ENCODE measurements at regions not wholly inside any gene's neighbourhood (a gene's known extent, or its start where the extent isn't known, plus 50 kb on each side); places are given as distances from the start of the nearest gene placed in this dataset.
"Not testable (repeated sequence)": the region's sequence is repeated elsewhere in the genome, so short reads cannot be mapped to it uniquely, and the experiment has no call there.

DNA sequence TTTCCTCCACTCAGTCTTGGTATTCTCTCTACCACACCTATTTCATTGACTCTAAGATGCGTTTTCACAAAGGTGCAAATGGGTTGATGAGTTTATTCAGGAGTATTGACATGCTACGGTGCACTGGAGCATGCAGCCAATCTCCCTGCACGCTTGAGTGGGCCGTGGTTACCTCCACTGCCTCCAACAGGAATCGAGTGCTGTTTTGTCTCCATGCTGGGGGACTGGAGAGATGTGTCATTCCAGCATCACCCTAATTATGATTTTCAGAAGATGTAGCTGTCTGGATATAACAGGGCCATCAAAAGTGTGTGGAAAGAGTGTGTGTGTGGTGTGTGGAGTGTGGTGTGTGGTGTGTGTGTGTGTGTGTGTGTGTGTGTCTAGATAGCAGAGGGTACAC is 351.6 kb upstream of the ZFHX3 start:
- Histone ChIP-seq H3K9ac (no peak overlapping the region), H3K9me3 (ENCODE audit: control insufficient read depth, low read length) (no peaks in the 10 kb centered on the region), H3K4me1 (no peaks in the 10 kb centered on the region), H3K79me2 (no peaks in the 10 kb centered on the region), H3K36me3 (ENCODE audit: control insufficient read depth, insufficient read depth, low read length) (no peaks in the 10 kb centered on the region), H3K4me2 (ENCODE audit: low read length) (no peak overlapping the region), H3K27ac (no peak overlapping the region), H3K4me3 (ENCODE audit: low read depth, low read length) (no peak overlapping the region), H2AFZ (no peak overlapping the region), H3K27me3 (ENCODE audit: control insufficient read depth, insufficient read depth, low read length) (no peaks in the 10 kb centered on the region)
- TF ChIP-seq, protein P1, sequence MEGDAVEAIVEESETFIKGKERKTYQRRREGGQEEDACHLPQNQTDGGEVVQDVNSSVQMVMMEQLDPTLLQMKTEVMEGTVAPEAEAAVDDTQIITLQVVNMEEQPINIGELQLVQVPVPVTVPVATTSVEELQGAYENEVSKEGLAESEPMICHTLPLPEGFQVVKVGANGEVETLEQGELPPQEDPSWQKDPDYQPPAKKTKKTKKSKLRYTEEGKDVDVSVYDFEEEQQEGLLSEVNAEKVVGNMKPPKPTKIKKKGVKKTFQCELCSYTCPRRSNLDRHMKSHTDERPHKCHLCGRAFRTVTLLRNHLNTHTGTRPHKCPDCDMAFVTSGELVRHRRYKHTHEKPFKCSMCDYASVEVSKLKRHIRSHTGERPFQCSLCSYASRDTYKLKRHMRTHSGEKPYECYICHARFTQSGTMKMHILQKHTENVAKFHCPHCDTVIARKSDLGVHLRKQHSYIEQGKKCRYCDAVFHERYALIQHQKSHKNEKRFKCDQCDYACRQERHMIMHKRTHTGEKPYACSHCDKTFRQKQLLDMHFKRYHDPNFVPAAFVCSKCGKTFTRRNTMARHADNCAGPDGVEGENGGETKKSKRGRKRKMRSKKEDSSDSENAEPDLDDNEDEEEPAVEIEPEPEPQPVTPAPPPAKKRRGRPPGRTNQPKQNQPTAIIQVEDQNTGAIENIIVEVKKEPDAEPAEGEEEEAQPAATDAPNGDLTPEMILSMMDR (IDR thresholded peaks at IDR 0.05), result no peak

DNA sequence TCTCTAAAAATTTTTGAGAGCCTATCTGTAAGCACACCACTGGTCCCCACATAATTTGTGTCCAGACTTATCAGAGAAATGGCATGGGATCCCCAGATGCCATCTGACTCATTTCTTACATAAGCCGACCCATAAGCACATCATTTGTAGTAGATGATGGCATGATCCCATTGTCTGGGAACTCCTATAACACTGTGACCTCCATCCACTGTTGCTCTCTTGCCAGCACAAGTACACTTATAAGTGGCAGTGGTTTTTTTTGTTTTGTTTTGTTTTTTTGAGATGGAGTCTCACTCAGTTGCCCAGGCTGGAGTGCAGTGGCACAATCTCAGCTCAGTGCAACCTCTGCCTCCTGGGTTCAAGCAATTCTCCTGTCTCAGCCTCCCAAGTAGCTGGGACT is 350.7 kb upstream of the ZFHX3 start:
- H3K4me2 ChIP-seq (ENCODE audit: low read length); H3K27me3 ChIP-seq (ENCODE audit: control insufficient read depth, insufficient read depth, low read length); H3K9ac ChIP-seq; H3K79me2 ChIP-seq; H3K4me1 ChIP-seq; H3K27ac ChIP-seq; H3K4me3 ChIP-seq (ENCODE audit: low read depth, low read length); H3K9me3 ChIP-seq (ENCODE audit: control insufficient read depth, low read length); H3K36me3 ChIP-seq (ENCODE audit: control insufficient read depth, insufficient read depth, low read length); H2AFZ ChIP-seq: not testable (repeated sequence)

DNA sequence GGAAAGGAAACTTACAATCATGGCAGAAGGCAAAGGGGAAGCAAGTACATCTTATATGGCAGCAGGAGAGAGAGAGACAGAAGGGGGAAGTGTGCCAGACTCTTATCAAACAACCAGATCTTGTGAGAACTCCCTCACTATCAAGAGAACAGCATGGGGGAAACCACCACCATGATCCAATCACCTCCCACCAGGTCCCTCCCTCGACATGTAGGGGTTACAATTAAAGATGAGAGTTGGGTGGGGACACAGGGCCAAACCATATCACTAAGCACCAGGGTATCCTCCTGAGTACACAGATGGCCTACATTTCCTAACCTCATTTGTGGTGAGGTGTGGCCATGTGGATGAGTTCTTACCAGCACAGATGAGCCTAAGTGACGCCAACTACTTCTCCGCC is 348.6 kb upstream of the ZFHX3 start:
- H3K4me2 ChIP-seq (ENCODE audit: low read length), result no peak overlapping the region
- no peaks in the 10 kb centered on the region for H3K4me1 ChIP-seq
- no peak overlapping the region for H3K4me3 ChIP-seq (ENCODE audit: low read depth, low read length)
- no peak overlapping the region for H2AFZ ChIP-seq
- no peak overlapping the region for H3K27ac ChIP-seq
- H3K9ac ChIP-seq, result no peak overlapping the region
- TF ChIP-seq, protein P1 (IDR thresholded peaks at IDR 0.05), result no peak
- H3K79me2 ChIP-seq, result no peaks in the 10 kb centered on the region
- H3K9me3 ChIP-seq (ENCODE audit: control insufficient read depth, low read length), result no peaks in the 10 kb centered on the region
- H3K36me3 ChIP-seq (ENCODE audit: control insufficient read depth, insufficient read depth, low read length), result no peaks in the 10 kb centered on the region
- H3K27me3 ChIP-seq (ENCODE audit: control insufficient read depth, insufficient read depth, low read length), result no peaks in the 10 kb centered on the region

DNA sequence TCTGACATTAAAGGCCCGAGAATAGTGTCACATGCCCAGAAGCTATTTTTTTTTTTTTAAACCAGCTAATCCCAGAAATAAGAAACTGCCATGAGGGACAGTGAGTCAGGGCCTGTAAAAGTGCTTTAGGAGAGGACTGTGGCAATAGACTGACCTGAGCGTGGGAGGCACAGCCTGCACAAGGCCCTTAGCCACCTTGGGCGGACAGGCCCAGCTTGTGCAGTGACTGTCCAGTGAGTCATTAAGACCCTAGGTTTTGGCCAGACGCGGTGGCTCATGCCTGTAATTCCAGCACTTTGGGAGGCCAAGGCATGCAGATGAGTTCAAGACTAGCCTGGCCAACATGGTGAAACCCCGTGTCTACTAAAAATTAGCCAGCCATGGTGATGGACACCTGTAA is 343.0 kb upstream of the ZFHX3 start:
- TF ChIP-seq, protein P1 (IDR thresholded peaks at IDR 0.05), result no peak
- Histone ChIP-seq H3K9ac (no peak overlapping the region), H3K4me3 (ENCODE audit: low read depth, low read length) (no peak overlapping the region), H3K79me2 (no peaks in the 10 kb centered on the region), H3K36me3 (ENCODE audit: control insufficient read depth, insufficient read depth, low read length) (no peaks in the 10 kb centered on the region), H3K27me3 (ENCODE audit: control insufficient read depth, insufficient read depth, low read length) (no peaks in the 10 kb centered on the region), H3K27ac (no peak overlapping the region), H3K4me1 (no peaks in the 10 kb centered on the region), H3K4me2 (ENCODE audit: low read length) (no peak overlapping the region), H2AFZ (no peak overlapping the region), H3K9me3 (ENCODE audit: control insufficient read depth, low read length) (no peaks in the 10 kb centered on the region)

DNA sequence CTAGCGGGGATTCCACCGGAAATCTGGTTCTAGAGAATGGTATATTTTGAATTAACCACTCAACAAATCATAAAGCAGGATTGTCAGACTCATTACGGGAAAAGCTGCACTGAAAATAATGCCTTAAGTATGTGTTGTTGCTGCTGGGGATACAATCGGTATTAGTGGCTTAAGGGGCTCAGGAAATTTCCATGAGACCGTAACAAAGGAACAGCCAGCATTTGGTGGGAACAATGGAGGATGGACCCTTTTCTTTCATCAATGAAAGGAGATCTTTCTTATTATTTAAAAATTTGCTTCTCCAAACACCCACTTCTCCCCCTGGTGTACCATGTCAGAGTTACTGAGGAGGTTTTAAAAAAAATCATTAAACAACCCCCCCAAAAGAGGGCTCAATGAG is 342.6 kb upstream of the ZFHX3 start:
- Histone ChIP-seq H3K27me3 (ENCODE audit: control insufficient read depth, insufficient read depth, low read length) (no peaks in the 10 kb centered on the region), H3K4me2 (ENCODE audit: low read length) (no peak overlapping the region), H3K27ac (no peak overlapping the region), H3K36me3 (ENCODE audit: control insufficient read depth, insufficient read depth, low read length) (no peaks in the 10 kb centered on the region), H3K4me3 (ENCODE audit: low read depth, low read length) (no peak overlapping the region), H3K9me3 (ENCODE audit: control insufficient read depth, low read length) (no peaks in the 10 kb centered on the region), H2AFZ (no peak overlapping the region), H3K79me2 (no peaks in the 10 kb centered on the region), H3K9ac (no peak overlapping the region), H3K4me1 (no peaks in the 10 kb centered on the region)
- TF ChIP-seq, protein P1 (IDR thresholded peaks at IDR 0.05), result no peak
